Left lung (tissue), 4 donors: ENCODE measurements at regions not wholly inside any gene's neighbourhood (a gene's known extent, or its start where the extent isn't known, plus 50 kb on each side); places are given as distances from the start of the nearest gene placed in this dataset.

Experiments
- ATAC-seq: fragments of 200-7000 bp; cut with Tn5 transposase; one replicate; pipeline ENCODE4 v1.9.1; 2020; ENCODE audit warnings: moderate library complexity
- DNase-seq, 4 donors: peaks; one replicate each; pipeline ENCODE4 v3.0.0-alpha.2; 2013 to 2020
- H3K27ac ChIP-seq, 2 donors: fragments of 200-600 bp; sonication (generic) in 1 of 2; one replicate each; pipeline versions ENCODE4 v1.5.0 to v1.8.0; 2020 to 2021
- H3K27me3 ChIP-seq, 2 donors: fragments of 200-600 bp; sonication (generic) in 1 of 2; one replicate each; pipeline versions ENCODE4 v1.5.0 to v1.8.0; 2020 to 2021
- H3K36me3 ChIP-seq, 2 donors: fragments of 200-600 bp; sonication (generic) in 1 of 2; one replicate each; pipeline versions ENCODE4 v1.5.0 to v1.8.0; 2020 to 2021
- H3K4me1 ChIP-seq, 2 donors: fragments of 200-600 bp; one replicate each; pipeline ENCODE4 v1.8.0; 2021
- H3K4me3 ChIP-seq, 2 donors: fragments of 200-600 bp; sonication (generic) in 1 of 2; one replicate each; pipeline versions ENCODE4 v1.5.0 to v1.8.0; 2020 to 2021; ENCODE audit warnings: mild to moderate bottlenecking in 1 of 2
- H3K9me3 ChIP-seq, 2 donors: fragments of 200-600 bp; sonication (generic) in 1 of 2; one replicate each; pipeline versions ENCODE4 v1.5.0 to v1.8.0; 2020 to 2021
- CTCF ChIP-seq, 2 donors: fragments of 200-600 bp; sonication (generic) in 1 of 2; IDR thresholded peaks; one replicate each; pipeline versions ENCODE4 v1.5.0 to v1.8.0; 2021; ENCODE audit warnings: antibody characterized with exemption in 2 of 2
- intact Hi-C, 2 donors: fragments of 100-400 bp; cut with DNase I; formaldehyde crosslinking; loops; one replicate each; pipeline versions ENCODE4 v1.11.2 to v1.14.2; 2022
- donor health status: DM: no; HTN: yes; CAD: no.
- donor health status: DM: no; HTN: no; CAD: no.

DNA sequence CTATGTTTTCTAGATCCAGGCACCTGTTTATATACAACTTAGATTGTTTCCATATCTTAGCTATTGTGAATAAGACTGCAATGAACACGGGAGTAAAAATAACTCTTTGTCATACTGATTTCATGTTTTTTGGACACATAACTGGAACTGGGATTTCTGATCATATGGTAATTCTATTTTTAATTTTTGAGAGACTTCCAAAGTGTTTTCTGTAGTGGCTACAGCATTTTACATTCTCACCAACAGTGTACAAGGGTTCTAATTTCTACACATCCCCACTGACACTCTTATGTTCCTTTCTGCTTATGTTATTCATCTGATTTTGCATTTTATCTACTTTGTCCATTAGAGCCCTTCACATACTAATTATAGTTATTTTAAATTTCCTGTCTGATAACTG is 1152.9 kb downstream of the SLITRK1 start:
- H3K4me1 ChIP-seq, result no peaks in the 10 kb centered on the region
- intact Hi-C loops, result no loop called here

DNA sequence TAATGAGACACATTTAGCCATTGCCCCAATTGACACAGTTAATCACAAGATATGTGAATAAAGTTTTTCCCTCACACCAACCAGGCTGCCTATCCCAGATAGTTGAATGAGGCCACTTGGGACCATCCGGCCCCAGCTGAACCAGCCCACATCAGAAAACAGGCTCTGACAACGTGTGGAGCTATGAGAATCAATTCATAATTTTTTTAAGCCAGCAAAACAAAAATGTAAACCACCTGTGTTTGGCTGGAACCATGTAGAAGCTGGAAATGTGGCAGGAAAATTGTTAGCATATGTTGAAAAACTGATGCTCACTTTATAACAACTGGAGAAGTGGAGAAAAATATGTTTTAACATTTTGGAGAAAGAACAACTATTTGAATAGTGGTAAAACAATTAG is 1161.3 kb downstream of the SLITRK1 start:
- no peak for ATAC-seq
- intact Hi-C loops, result no loop called here
- no peaks in the 10 kb centered on the region for H3K36me3 ChIP-seq
- no peak overlapping the region for H3K4me3 ChIP-seq
- no peak for TF ChIP-seq CTCF (IDR thresholded peaks at IDR 0.05)
- DNase-seq, result no peak
- H3K27me3 ChIP-seq, result no peaks in the 10 kb centered on the region
- no peak overlapping the region for H3K27ac ChIP-seq
- H3K9me3 ChIP-seq, result no peaks in the 10 kb centered on the region
- H3K4me1 ChIP-seq, result no peaks in the 10 kb centered on the region

More for the DNA sequence above, 1152.9 kb downstream of the SLITRK1 start:
- Histone ChIP-seq H3K27ac (no peak overlapping the region), H3K27me3 (no peaks in the 10 kb centered on the region), H3K4me3 (no peak overlapping the region), H3K9me3 (no peaks in the 10 kb centered on the region), H3K36me3 (no peaks in the 10 kb centered on the region)
- TF ChIP-seq CTCF (IDR thresholded peaks at IDR 0.05), result no peak
- DNase-seq (no peak), ATAC-seq (no peak)

- H3K27ac ChIP-seq, result no peak overlapping the region
- ATAC-seq (no peak), DNase-seq (no peak)
- H3K9me3 ChIP-seq, result no peaks in the 10 kb centered on the region
- H3K4me1 ChIP-seq, result no peaks in the 10 kb centered on the region
- intact Hi-C loops, result no loop called here
- H3K36me3 ChIP-seq, result no peaks in the 10 kb centered on the region
- TF ChIP-seq CTCF (IDR thresholded peaks at IDR 0.05), result no peak
- no peak overlapping the region for H3K4me3 ChIP-seq
- no peaks in the 10 kb centered on the region for H3K27me3 ChIP-seq
These were observed 1162.3 kb downstream of the SLITRK1 start for GRCh38 chr13:82719987-82720386.

- DNase-seq (no peak), ATAC-seq (no peak)
- no peak overlapping the region for H3K4me3 ChIP-seq
- intact Hi-C loops, result no loop called here
- H3K4me1 ChIP-seq, result no peaks in the 10 kb centered on the region
- no peak for TF ChIP-seq CTCF (IDR thresholded peaks at IDR 0.05)
- no peaks in the 10 kb centered on the region for H3K27me3 ChIP-seq
- no peaks in the 10 kb centered on the region for H3K9me3 ChIP-seq
- H3K36me3 ChIP-seq, result no peaks in the 10 kb centered on the region
- H3K27ac ChIP-seq, result no peak overlapping the region
These were observed 1165.0 kb downstream of the SLITRK1 start for GRCh38 chr13:82717249-82717648.

DNA sequence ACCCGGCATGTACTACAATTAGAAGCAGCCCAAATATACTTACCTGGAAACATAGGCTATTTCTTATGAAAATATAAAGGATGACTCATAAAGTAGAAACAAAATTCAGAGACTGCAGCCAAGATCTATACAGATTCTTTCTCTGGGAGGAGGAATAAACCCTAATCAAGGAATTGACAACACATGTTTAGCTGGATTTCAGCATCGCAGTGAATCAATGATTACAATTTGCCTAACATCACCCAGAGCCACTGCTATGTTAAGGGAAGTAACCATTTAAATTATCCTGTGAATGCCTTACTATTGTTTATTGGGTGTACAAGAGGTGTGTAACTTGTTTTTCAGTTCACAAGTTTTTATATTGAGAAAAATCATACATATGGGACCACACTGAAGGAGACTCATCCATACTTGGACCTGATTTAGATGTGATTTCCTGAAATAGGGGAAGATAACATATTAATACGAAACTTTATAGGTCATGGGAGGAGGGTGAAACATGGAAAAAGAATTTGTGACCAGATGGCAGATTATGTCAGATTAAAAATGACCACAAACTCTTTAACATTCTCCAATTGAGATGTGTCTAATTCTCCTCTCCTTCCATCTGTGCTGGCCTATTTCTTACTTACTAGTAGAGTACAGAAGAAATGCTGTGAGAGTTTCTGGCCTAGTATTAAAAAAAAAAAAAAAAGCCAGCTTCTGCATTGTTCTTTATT is 1168.4 kb downstream of the SLITRK1 start:
- no peaks in the 10 kb centered on the region for H3K27me3 ChIP-seq
- no peaks in the 10 kb centered on the region for H3K4me1 ChIP-seq
- intact Hi-C loops, result no loop called here
- DNase-seq (no peak), ATAC-seq (no peak)
- H3K9me3 ChIP-seq, result no peaks in the 10 kb centered on the region
- no peak for TF ChIP-seq CTCF (IDR thresholded peaks at IDR 0.05)
- no peak overlapping the region for H3K4me3 ChIP-seq
- no peaks in the 10 kb centered on the region for H3K36me3 ChIP-seq
- no peak overlapping the region for H3K27ac ChIP-seq
